NT2/D1 (cell line): ENCODE measurements at regions not wholly inside any gene's neighbourhood (a gene's known extent, or its start where the extent isn't known, plus 50 kb on each side); places are given as distances from the start of the nearest gene placed in this dataset.

Experiments used
- DNase-seq: peaks from one replicate; pipeline ENCODE4 v3.0.0-alpha.2; 2011; ENCODE audit warnings: low read depth, low spot score
- H3K27me3 ChIP-seq: 2 replicates; pipeline ENCODE4 v1.6.0; 2011; ENCODE audit warnings: mild to moderate bottlenecking; ENCODE audit not compliant: insufficient read length, insufficient read depth
- H3K36me3 ChIP-seq: 2 replicates; pipeline ENCODE4 v1.6.1; 2011; ENCODE audit warnings: mild to moderate bottlenecking, low read length, mixed read lengths; ENCODE audit not compliant: insufficient read depth, insufficient read length
- H3K4me1 ChIP-seq: 2 replicates; pipeline ENCODE4 v1.5.1; 2011; ENCODE audit not compliant: insufficient read depth, insufficient read length
- H3K4me3 ChIP-seq: 2 replicates; pipeline ENCODE4 v1.5.1; 2011; ENCODE audit warnings: low read depth; ENCODE audit not compliant: insufficient read length
- H3K9ac ChIP-seq: 2 replicates; pipeline ENCODE4 v1.6.0; 2011; ENCODE audit warnings: low read depth; ENCODE audit not compliant: insufficient read length
- H3K9me3 ChIP-seq: 2 replicates; pipeline ENCODE4 v1.5.1; 2011; ENCODE audit warnings: mild to moderate bottlenecking, low read length; ENCODE audit not compliant: insufficient read depth
- SUZ12 ChIP-seq: IDR thresholded peaks from 2 replicates; pipeline ENCODE4 v1.6.1; 2011; ENCODE audit not compliant: insufficient read length, insufficient read depth; ENCODE audit errors: extremely low read depth
- YY1 ChIP-seq: IDR thresholded peaks from 2 replicates; pipeline ENCODE4 v1.6.1; 2011; ENCODE audit not compliant: insufficient read length, insufficient read depth
- ZNF274 ChIP-seq: IDR thresholded peaks from 2 replicates; pipeline ENCODE4 v1.6.1; 2011; ENCODE audit warnings: mild to moderate bottlenecking, low read depth, low read length

DNA sequence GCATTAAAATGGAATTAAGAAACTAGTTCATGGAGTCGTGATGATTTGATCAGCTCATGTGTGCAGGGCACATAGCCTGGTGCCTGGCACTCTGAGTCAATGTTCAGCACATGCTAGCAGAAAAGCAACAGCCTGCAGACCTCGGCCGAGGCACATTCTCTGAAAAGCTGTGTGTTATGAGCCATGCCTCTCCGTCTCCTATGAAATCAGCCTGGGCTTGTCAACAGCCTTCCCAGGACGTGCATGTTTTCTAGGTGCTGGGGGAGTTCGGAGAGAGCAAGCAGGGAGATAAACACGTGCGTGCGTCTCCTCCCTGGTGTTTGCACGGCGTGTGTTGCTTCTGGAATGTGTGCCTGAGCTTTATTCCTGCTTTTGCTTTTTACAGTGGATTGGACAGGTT is 207.8 kb upstream of the KCNG1 start:
- Histone ChIP-seq H3K9ac (no peak overlapping the region), H3K4me3 (no peak overlapping the region), H3K27me3 (no peaks in the 10 kb centered on the region), H3K36me3 (no peaks in the 10 kb centered on the region), H3K4me1 (peaks cover 2% of the 10 kb centered on the region), H3K9me3 (no peaks in the 10 kb centered on the region)
- DNase-seq, result no peak
- TF ChIP-seq ZNF274, result no peak
- no peak for TF ChIP-seq YY1
- no peak for TF ChIP-seq SUZ12

DNA sequence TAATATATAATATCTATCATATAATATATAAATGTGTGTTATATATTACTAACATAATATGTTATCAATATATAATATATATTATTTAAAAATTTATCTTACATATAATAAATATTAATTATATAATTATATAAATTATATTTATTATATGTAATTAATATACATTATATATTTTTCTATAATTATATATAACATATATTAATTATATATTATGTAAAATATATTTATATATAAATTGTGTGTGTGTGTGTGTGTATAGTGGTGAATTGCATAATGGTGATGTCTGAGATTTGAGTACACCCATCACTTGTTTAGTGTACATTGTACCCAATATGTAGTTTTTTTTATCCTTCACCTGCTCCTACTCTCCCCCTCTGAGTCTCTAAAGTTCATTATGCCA is 205.9 kb upstream of the KCNG1 start:
- TF ChIP-seq ZNF274 (no peak), SUZ12 (no peak), YY1 (no peak)
- Histone ChIP-seq H3K9me3 (no peaks in the 10 kb centered on the region), H3K9ac (no peak overlapping the region), H3K36me3 (no peaks in the 10 kb centered on the region), H3K27me3 (no peaks in the 10 kb centered on the region), H3K4me1 (peaks cover 2% of the 10 kb centered on the region), H3K4me3 (no peak overlapping the region)
- DNase-seq, result no peak

DNA sequence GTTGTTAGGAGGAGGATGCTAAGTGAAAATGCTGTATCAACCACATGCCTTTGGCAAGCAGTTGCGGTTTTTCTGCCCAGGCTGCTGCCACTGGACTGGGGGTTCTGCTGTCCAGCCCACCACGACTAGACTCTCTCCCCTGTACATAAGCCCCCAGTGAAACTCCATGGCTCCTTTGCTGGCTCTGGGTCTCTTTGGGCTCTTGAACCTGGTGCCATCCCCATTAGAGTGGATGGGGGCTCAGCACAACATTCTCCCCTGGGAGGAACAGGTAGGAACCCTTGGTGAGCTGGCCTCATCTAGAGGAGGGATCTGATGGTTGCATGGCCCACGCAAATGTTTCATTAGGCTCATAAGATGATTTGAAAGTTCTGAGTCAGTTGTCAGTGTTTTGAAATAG is 204.8 kb upstream of the KCNG1 start:
- Histone ChIP-seq H3K9me3 (no peaks in the 10 kb centered on the region), H3K36me3 (no peaks in the 10 kb centered on the region), H3K4me3 (no peak overlapping the region), H3K9ac (no peak overlapping the region), H3K4me1 (peaks cover 2% of the 10 kb centered on the region), H3K27me3 (no peaks in the 10 kb centered on the region)
- no peak for DNase-seq
- TF ChIP-seq SUZ12 (no peak), YY1 (no peak), ZNF274 (no peak)

GRCh38 chr20:51223183-51223720 is 200.3 kb upstream of the KCNG1 start:
- H3K4me1 ChIP-seq, result peaks cover 2% of the 10 kb centered on the region
- peaks cover 11% of the 10 kb centered on the region; the same call in 1 of the 2 replicates for H3K9me3 ChIP-seq
- H3K4me3 ChIP-seq, result no peak overlapping the region
- TF ChIP-seq SUZ12 (no peak), YY1 (no peak), ZNF274 (no peak)
- no peak for DNase-seq
- H3K9ac ChIP-seq, result no peak overlapping the region
- H3K27me3 ChIP-seq, result peaks cover 6% of the 10 kb centered on the region
- H3K36me3 ChIP-seq, result no peaks in the 10 kb centered on the region

GRCh38 chr20:51221791-51222408 is 199.0 kb upstream of the KCNG1 start:
- H3K4me1 ChIP-seq, result peaks cover under 1% of the 10 kb centered on the region
- H3K9me3 ChIP-seq, result peaks cover 24% of the 10 kb centered on the region
- H3K36me3 ChIP-seq, result no peaks in the 10 kb centered on the region
- H3K9ac ChIP-seq, result peak overlapping the region; percentile 12
- no peak overlapping the region for H3K4me3 ChIP-seq
- DNase-seq, result no peak
- H3K27me3 ChIP-seq, result peaks cover 6% of the 10 kb centered on the region
- TF ChIP-seq YY1 (no peak), SUZ12 (no peak), ZNF274 (no peak)

- H3K27me3 ChIP-seq, result peaks cover 6% of the 10 kb centered on the region
- no peaks in the 10 kb centered on the region for H3K36me3 ChIP-seq
- TF ChIP-seq SUZ12 (no peak), ZNF274 (no peak), YY1 (no peak)
- no peaks in the 10 kb centered on the region for H3K4me1 ChIP-seq
- no peak overlapping the region for H3K9ac ChIP-seq
- no peak for DNase-seq
- peaks cover 32% of the 10 kb centered on the region for H3K9me3 ChIP-seq
- no peak overlapping the region for H3K4me3 ChIP-seq
Measured at GRCh38 chr20:51221103-51221502, 198.2 kb upstream of the KCNG1 start.

- no peak overlapping the region for H3K9ac ChIP-seq
- peak; percentile 23 for DNase-seq
- H3K9me3 ChIP-seq, result peaks cover 39% of the 10 kb centered on the region
- no peak overlapping the region for H3K4me3 ChIP-seq
- H3K27me3 ChIP-seq, result peaks cover 6% of the 10 kb centered on the region
- H3K4me1 ChIP-seq, result no peaks in the 10 kb centered on the region
- H3K36me3 ChIP-seq, result no peaks in the 10 kb centered on the region
- TF ChIP-seq YY1, result no peak
- no peak for TF ChIP-seq SUZ12
- TF ChIP-seq ZNF274, result no peak
Measured at GRCh38 chr20:51220293-51220706, 197.4 kb upstream of the KCNG1 start.
